Activated CD8-positive, alpha-beta memory T cell treated with anti-CD3 and anti-CD28 coated beads for 1 hour (primary cell): ENCODE measurements at regions not wholly inside any gene's neighbourhood (a gene's known extent, or its start where the extent isn't known, plus 50 kb on each side); places are given as distances from the start of the nearest gene placed in this dataset.
"Not testable (repeated sequence)": the region's sequence is repeated elsewhere in the genome, so short reads cannot be mapped to it uniquely, and the experiment has no call there.

Experiments used
- DNase-seq, 2 donors: peaks; one replicate each; pipeline ENCODE4 v3.0.0-alpha.2; 2020; ENCODE audit warnings: low read depth in 1 of 2; ENCODE audit errors: extremely low read depth in 1 of 2

- no peak for DNase-seq
These were observed 161.6 kb upstream of the RASGRP1 start for GRCh38 chr15:38726187-38726586.

GRCh38 chr15:38733331-38733730 lies 168.7 kb upstream of the RASGRP1 start:
- DNase-seq = no peak

- DNase-seq = no peak
These were observed 175.6 kb upstream of the RASGRP1 start for GRCh38 chr15:38740206-38740605.

- no peak for DNase-seq
These were observed 178.5 kb upstream of the RASGRP1 start for GRCh38 chr15:38743147-38743546.

GRCh38 chr15:38745126-38745525 lies 180.5 kb upstream of the RASGRP1 start:
- no peak for DNase-seq

GRCh38 chr15:38745626-38746025 lies 181.0 kb upstream of the RASGRP1 start:
- DNase-seq = no peak

GRCh38 chr15:38746211-38746610 lies 181.6 kb upstream of the RASGRP1 start:
- DNase-seq = no peak

GRCh38 chr15:38748710-38749109 lies 184.1 kb upstream of the RASGRP1 start:
- no peak for DNase-seq

- DNase-seq = no peak
These were observed 186.2 kb upstream of the RASGRP1 start for GRCh38 chr15:38750786-38751185.

- DNase-seq = no peak
These were observed 191.1 kb upstream of the RASGRP1 start for GRCh38 chr15:38755718-38756117.

GRCh38 chr15:38756441-38756840 lies 191.8 kb upstream of the RASGRP1 start:
- DNase-seq = no peak

GRCh38 chr15:38758043-38758442 lies 193.4 kb upstream of the RASGRP1 start:
- no peak for DNase-seq

- DNase-seq = no peak
These were observed 197.1 kb upstream of the RASGRP1 start for GRCh38 chr15:38761681-38762080.

GRCh38 chr15:38768970-38769369 lies 204.4 kb upstream of the RASGRP1 start:
- DNase-seq = no peak

GRCh38 chr15:38769492-38769891 lies 204.9 kb upstream of the RASGRP1 start:
- no peak for DNase-seq

- not testable (repeated sequence) for DNase-seq
These were observed 209.5 kb upstream of the RASGRP1 start for GRCh38 chr15:38774076-38774475.

- no peak for DNase-seq
These were observed 216.6 kb upstream of the RASGRP1 start for GRCh38 chr15:38781196-38781595.

GRCh38 chr15:38782156-38782555 lies 217.5 kb upstream of the RASGRP1 start:
- no peak for DNase-seq

GRCh38 chr15:38788918-38789317 lies 224.3 kb upstream of the RASGRP1 start:
- no peak for DNase-seq

- DNase-seq = no peak
These were observed 225.0 kb upstream of the RASGRP1 start for GRCh38 chr15:38789566-38789965.

- DNase-seq = no peak
These were observed 228.7 kb upstream of the RASGRP1 start for GRCh38 chr15:38793206-38793810.

- DNase-seq = no peak
These were observed 231.0 kb upstream of the RASGRP1 start for GRCh38 chr15:38795471-38796245.

- DNase-seq = no peak
These were observed 232.0 kb upstream of the RASGRP1 start for GRCh38 chr15:38796589-38796988.
